ENCODE measurements at regions not wholly inside any gene's neighbourhood (a gene's known extent, or its start where the extent isn't known, plus 50 kb on each side); places are given as distances from the start of the nearest gene placed in this dataset.

- CTCF ChIA-PET, result no interaction called here
- no peaks in the 10 kb centered on the region for H3K36me3 Mint-ChIP-seq
- peaks cover 17% of the 10 kb centered on the region for H3K27me3 Mint-ChIP-seq
- H3K9me3 Mint-ChIP-seq, result no peaks in the 10 kb centered on the region
- H3K27ac Mint-ChIP-seq, result no peak overlapping the region
- H3K4me1 Mint-ChIP-seq, result no peaks in the 10 kb centered on the region
- DNase-seq, result no peak
- H3K4me3 Mint-ChIP-seq, result no peak overlapping the region
Observed at GRCh38 chr16:26667307-26667706, 399.4 kb upstream of the C16orf82 start.

GRCh38 chr16:26668026-26668425 is 398.7 kb upstream of the C16orf82 start:
- CTCF ChIA-PET, result no interaction called here
- Mint-ChIP-seq H3K27me3 (peaks cover 14% of the 10 kb centered on the region), H3K9me3 (no peaks in the 10 kb centered on the region), H3K4me1 (no peaks in the 10 kb centered on the region), H3K36me3 (no peaks in the 10 kb centered on the region), H3K27ac (no peak overlapping the region), H3K4me3 (no peak overlapping the region)
- no peak for DNase-seq

GRCh38 chr16:26672206-26672605 is 394.5 kb upstream of the C16orf82 start:
- no peak overlapping the region for H3K27ac Mint-ChIP-seq
- no peaks in the 10 kb centered on the region for H3K9me3 Mint-ChIP-seq
- no peak overlapping the region for H3K4me3 Mint-ChIP-seq
- no peak for DNase-seq
- H3K27me3 Mint-ChIP-seq, result no peaks in the 10 kb centered on the region
- H3K4me1 Mint-ChIP-seq, result no peaks in the 10 kb centered on the region
- CTCF ChIA-PET, result no interaction called here
- H3K36me3 Mint-ChIP-seq, result no peaks in the 10 kb centered on the region

GRCh38 chr16:26673011-26673410 is 393.7 kb upstream of the C16orf82 start:
- no peak overlapping the region for H3K27ac Mint-ChIP-seq
- no peaks in the 10 kb centered on the region for H3K27me3 Mint-ChIP-seq
- no peaks in the 10 kb centered on the region for H3K4me1 Mint-ChIP-seq
- no peak overlapping the region for H3K4me3 Mint-ChIP-seq
- no peaks in the 10 kb centered on the region for H3K9me3 Mint-ChIP-seq
- CTCF ChIA-PET, result no interaction called here
- DNase-seq, result no peak
- no peaks in the 10 kb centered on the region for H3K36me3 Mint-ChIP-seq

- H3K9me3 Mint-ChIP-seq, result no peaks in the 10 kb centered on the region
- DNase-seq, result no peak
- H3K27ac Mint-ChIP-seq, result no peak overlapping the region
- H3K36me3 Mint-ChIP-seq, result no peaks in the 10 kb centered on the region
- H3K27me3 Mint-ChIP-seq, result peaks cover 4% of the 10 kb centered on the region
- CTCF ChIA-PET, result no interaction called here
- H3K4me3 Mint-ChIP-seq, result no peak overlapping the region
- H3K4me1 Mint-ChIP-seq, result no peaks in the 10 kb centered on the region
Observed at GRCh38 chr16:26680671-26681070, 386.1 kb upstream of the C16orf82 start.

- no peaks in the 10 kb centered on the region for H3K27me3 Mint-ChIP-seq
- H3K4me1 Mint-ChIP-seq, result no peaks in the 10 kb centered on the region
- peaks cover 2% of the 10 kb centered on the region for H3K9me3 Mint-ChIP-seq
- no peaks in the 10 kb centered on the region for H3K36me3 Mint-ChIP-seq
- no peak overlapping the region for H3K27ac Mint-ChIP-seq
- CTCF ChIA-PET, result no interaction called here
- no peak for DNase-seq
- H3K4me3 Mint-ChIP-seq, result no peak overlapping the region
Observed at GRCh38 chr16:26688105-26688504, 378.6 kb upstream of the C16orf82 start.

- no peaks in the 10 kb centered on the region for H3K27me3 Mint-ChIP-seq
- no peaks in the 10 kb centered on the region for H3K4me1 Mint-ChIP-seq
- no peaks in the 10 kb centered on the region for H3K36me3 Mint-ChIP-seq
- H3K27ac Mint-ChIP-seq, result no peak overlapping the region
- DNase-seq, result no peak
- peaks cover 2% of the 10 kb centered on the region for H3K9me3 Mint-ChIP-seq
- CTCF ChIA-PET, result no interaction called here
- no peak overlapping the region for H3K4me3 Mint-ChIP-seq
Observed at GRCh38 chr16:26688699-26689098, 378.0 kb upstream of the C16orf82 start.

GRCh38 chr16:26692658-26693057 is 374.1 kb upstream of the C16orf82 start:
- CTCF ChIA-PET, result no interaction called here
- DNase-seq, result no peak
- no peaks in the 10 kb centered on the region for H3K4me1 Mint-ChIP-seq
- no peaks in the 10 kb centered on the region for H3K36me3 Mint-ChIP-seq
- H3K9me3 Mint-ChIP-seq, result peaks cover 2% of the 10 kb centered on the region
- no peak overlapping the region for H3K4me3 Mint-ChIP-seq
- no peak overlapping the region for H3K27ac Mint-ChIP-seq
- H3K27me3 Mint-ChIP-seq, result peaks cover 4% of the 10 kb centered on the region

- H3K9me3 Mint-ChIP-seq, result peaks cover 4% of the 10 kb centered on the region
- DNase-seq, result no peak
- no peaks in the 10 kb centered on the region for H3K4me1 Mint-ChIP-seq
- CTCF ChIA-PET, result no interaction called here
- H3K27ac Mint-ChIP-seq, result no peak overlapping the region
- no peaks in the 10 kb centered on the region for H3K36me3 Mint-ChIP-seq
- no peak overlapping the region for H3K4me3 Mint-ChIP-seq
- peaks cover 8% of the 10 kb centered on the region for H3K27me3 Mint-ChIP-seq
Observed at GRCh38 chr16:26697807-26698206, 368.9 kb upstream of the C16orf82 start.

GRCh38 chr16:26700250-26700649 is 366.5 kb upstream of the C16orf82 start:
- Mint-ChIP-seq H3K36me3 (no peaks in the 10 kb centered on the region), H3K4me1 (no peaks in the 10 kb centered on the region), H3K4me3 (no peak overlapping the region), H3K9me3 (peaks cover 4% of the 10 kb centered on the region), H3K27me3 (peaks cover 10% of the 10 kb centered on the region), H3K27ac (no peak overlapping the region)
- CTCF ChIA-PET, result no interaction called here
- DNase-seq, result no peak

- Mint-ChIP-seq H3K4me1 (no peaks in the 10 kb centered on the region), H3K36me3 (no peaks in the 10 kb centered on the region), H3K9me3 (peaks cover 4% of the 10 kb centered on the region), H3K27ac (no peak overlapping the region), H3K4me3 (no peak overlapping the region), H3K27me3 (peaks cover 16% of the 10 kb centered on the region)
- CTCF ChIA-PET, result interaction anchor here (0.6 kb wide), 1 partner anchor 9 kb away, joined by 3 read pairs; no protein-coding TSS in a partner anchor
- no peak for DNase-seq
Observed at GRCh38 chr16:26701243-26701886, 365.4 kb upstream of the C16orf82 start.

GRCh38 chr16:26705346-26705745 is 361.4 kb upstream of the C16orf82 start:
- H3K4me3 Mint-ChIP-seq, result no peak overlapping the region
- no peaks in the 10 kb centered on the region for H3K4me1 Mint-ChIP-seq
- no peaks in the 10 kb centered on the region for H3K36me3 Mint-ChIP-seq
- no peak overlapping the region for H3K27ac Mint-ChIP-seq
- peaks cover 1% of the 10 kb centered on the region for H3K9me3 Mint-ChIP-seq
- no peak for DNase-seq
- H3K27me3 Mint-ChIP-seq, result peaks cover 16% of the 10 kb centered on the region
- CTCF ChIA-PET, result no interaction called here

- no peaks in the 10 kb centered on the region for H3K36me3 Mint-ChIP-seq
- CTCF ChIA-PET, result interaction anchor here (1.4 kb wide), 1 partner anchor 63 kb away, joined by 3 read pairs; no protein-coding TSS in a partner anchor
- DNase-seq, result no peak
- H3K27ac Mint-ChIP-seq, result no peak overlapping the region
- H3K9me3 Mint-ChIP-seq, result peaks cover 2% of the 10 kb centered on the region
- peaks cover 12% of the 10 kb centered on the region for H3K27me3 Mint-ChIP-seq
- H3K4me1 Mint-ChIP-seq, result no peaks in the 10 kb centered on the region
- no peak overlapping the region for H3K4me3 Mint-ChIP-seq
Observed at GRCh38 chr16:26708428-26708827, 358.3 kb upstream of the C16orf82 start.

GRCh38 chr16:26709175-26709574 is 357.6 kb upstream of the C16orf82 start:
- no peak overlapping the region for H3K4me3 Mint-ChIP-seq
- H3K4me1 Mint-ChIP-seq, result no peaks in the 10 kb centered on the region
- H3K36me3 Mint-ChIP-seq, result no peaks in the 10 kb centered on the region
- peaks cover 12% of the 10 kb centered on the region for H3K27me3 Mint-ChIP-seq
- H3K9me3 Mint-ChIP-seq, result peaks cover 2% of the 10 kb centered on the region
- DNase-seq, result no peak
- no peak overlapping the region for H3K27ac Mint-ChIP-seq
- CTCF ChIA-PET, result no interaction called here

GRCh38 chr16:26709754-26710153 is 357.0 kb upstream of the C16orf82 start:
- no peak overlapping the region for H3K4me3 Mint-ChIP-seq
- peaks cover 12% of the 10 kb centered on the region for H3K27me3 Mint-ChIP-seq
- no peak for DNase-seq
- CTCF ChIA-PET, result interaction anchor here (0.6 to 0.7 kb wide), 2 partner anchors 8 to 101 kb away, joined by 3 read pairs; no protein-coding TSS in a partner anchor
- H3K4me1 Mint-ChIP-seq, result no peaks in the 10 kb centered on the region
- H3K27ac Mint-ChIP-seq, result no peak overlapping the region
- H3K9me3 Mint-ChIP-seq, result peaks cover 2% of the 10 kb centered on the region
- no peaks in the 10 kb centered on the region for H3K36me3 Mint-ChIP-seq
